ENCODE measurements at regions not wholly inside any gene's neighbourhood (a gene's known extent, or its start where the extent isn't known, plus 50 kb on each side); places are given as distances from the start of the nearest gene placed in this dataset.
A peak's percentile ranks its signal among the peaks of the same experiment; 100 is the strongest.
"Not testable (repeated sequence)": the region's sequence is repeated elsewhere in the genome, so short reads cannot be mapped to it uniquely, and the experiment has no call there.

- Histone ChIP-seq H3K27me3 (ENCODE audit: low read length) (no peaks in the 10 kb centered on the region), H3K36me3 (ENCODE audit: insufficient read depth, low read length) (no peaks in the 10 kb centered on the region), H3K27ac (ENCODE audit: low read length) (no peak overlapping the region), H3K9me3 (ENCODE audit: low read length) (no peaks in the 10 kb centered on the region), H3K79me2 (ENCODE audit: low read length) (no peaks in the 10 kb centered on the region), H3K4me1 (ENCODE audit: low read length) (no peaks in the 10 kb centered on the region), H3K9ac (ENCODE audit: low read length) (no peak overlapping the region), H3K4me3 (ENCODE audit: low read length) (no peak overlapping the region), H2AFZ (ENCODE audit: low read length) (peak overlapping the region; percentile 75), H3K9me2 (replicated peaks; ENCODE audit: insufficient read depth, low read length) (no peaks in the 10 kb centered on the region), H4K20me1 (ENCODE audit: insufficient read depth, low read depth, low read length) (no peaks in the 10 kb centered on the region), H3K4me2 (ENCODE audit: low read depth, low read length, poor library complexity, severe bottlenecking) (no peak overlapping the region)
- DNase-seq = no peak
These were observed 1826.5 kb downstream of the SLITRK5 start for GRCh38 chr13:89497658-89498057.

- Histone ChIP-seq H3K4me3 (ENCODE audit: low read length) (no peak overlapping the region), H3K27ac (ENCODE audit: low read length) (no peak overlapping the region), H3K9me2 (replicated peaks; ENCODE audit: insufficient read depth, low read length) (no peaks in the 10 kb centered on the region), H3K79me2 (ENCODE audit: low read length) (no peaks in the 10 kb centered on the region), H3K27me3 (ENCODE audit: low read length) (no peaks in the 10 kb centered on the region), H3K4me2 (ENCODE audit: low read depth, low read length, poor library complexity, severe bottlenecking) (no peak overlapping the region), H3K36me3 (ENCODE audit: insufficient read depth, low read length) (no peaks in the 10 kb centered on the region), H2AFZ (ENCODE audit: low read length) (peak overlapping the region; percentile 81), H4K20me1 (ENCODE audit: insufficient read depth, low read depth, low read length) (no peaks in the 10 kb centered on the region), H3K9me3 (ENCODE audit: low read length) (no peaks in the 10 kb centered on the region), H3K4me1 (ENCODE audit: low read length) (no peaks in the 10 kb centered on the region), H3K9ac (ENCODE audit: low read length) (no peak overlapping the region)
- no peak for DNase-seq
These were observed 1831.1 kb downstream of the SLITRK5 start for GRCh38 chr13:89502286-89502685.

- Histone ChIP-seq H3K4me3 (ENCODE audit: low read length) (no peak overlapping the region), H3K9ac (ENCODE audit: low read length) (no peak overlapping the region), H3K27me3 (ENCODE audit: low read length) (no peaks in the 10 kb centered on the region), H3K4me1 (ENCODE audit: low read length) (peaks cover 38% of the 10 kb centered on the region), H3K9me3 (ENCODE audit: low read length) (peaks cover 7% of the 10 kb centered on the region; the same call in 1 of the 2 replicates), H2AFZ (ENCODE audit: low read length) (peak overlapping the region; percentile 92), H3K4me2 (ENCODE audit: low read depth, low read length, poor library complexity, severe bottlenecking) (peak overlapping the region; percentile 2), H3K79me2 (ENCODE audit: low read length) (no peaks in the 10 kb centered on the region), H3K9me2 (replicated peaks; ENCODE audit: insufficient read depth, low read length) (no peaks in the 10 kb centered on the region), H3K27ac (ENCODE audit: low read length) (no peak overlapping the region), H3K36me3 (ENCODE audit: insufficient read depth, low read length) (no peaks in the 10 kb centered on the region; the same call in 1 of the 2 replicates), H4K20me1 (ENCODE audit: insufficient read depth, low read depth, low read length) (no peaks in the 10 kb centered on the region)
- DNase-seq = no peak
These were observed 1832.8 kb upstream of the MIR17HG start for GRCh38 chr13:89514534-89515312.

- DNase-seq = no peak
- Histone ChIP-seq H3K9me2 (replicated peaks; ENCODE audit: insufficient read depth, low read length) (no peaks in the 10 kb centered on the region), H3K27me3 (ENCODE audit: low read length) (no peaks in the 10 kb centered on the region), H3K4me1 (ENCODE audit: low read length) (peaks cover 40% of the 10 kb centered on the region), H3K36me3 (ENCODE audit: insufficient read depth, low read length) (no peaks in the 10 kb centered on the region), H3K79me2 (ENCODE audit: low read length) (no peaks in the 10 kb centered on the region), H3K9me3 (ENCODE audit: low read length) (peaks cover 1% of the 10 kb centered on the region; the same call in 1 of the 2 replicates), H3K4me3 (ENCODE audit: low read length) (no peak overlapping the region), H4K20me1 (ENCODE audit: insufficient read depth, low read depth, low read length) (no peaks in the 10 kb centered on the region), H3K4me2 (ENCODE audit: low read depth, low read length, poor library complexity, severe bottlenecking) (no peak overlapping the region), H3K27ac (ENCODE audit: low read length) (no peak overlapping the region), H3K9ac (ENCODE audit: low read length) (no peak overlapping the region), H2AFZ (ENCODE audit: low read length) (no peak overlapping the region)
These were observed 1831.5 kb upstream of the MIR17HG start for GRCh38 chr13:89515948-89516347.

GRCh38 chr13:89518289-89519077 is 1829.0 kb upstream of the MIR17HG start:
- no peak overlapping the region for H3K4me3 ChIP-seq (ENCODE audit: low read length)
- no peaks in the 10 kb centered on the region for H3K9me3 ChIP-seq (ENCODE audit: low read length)
- peaks cover 31% of the 10 kb centered on the region for H3K4me1 ChIP-seq (ENCODE audit: low read length)
- no peaks in the 10 kb centered on the region for H4K20me1 ChIP-seq (ENCODE audit: insufficient read depth, low read depth, low read length)
- H3K79me2 ChIP-seq (ENCODE audit: low read length) = no peaks in the 10 kb centered on the region
- no peak overlapping the region for H3K9ac ChIP-seq (ENCODE audit: low read length)
- H3K27me3 ChIP-seq (ENCODE audit: low read length) = no peaks in the 10 kb centered on the region
- H3K9me2 ChIP-seq (replicated peaks; ENCODE audit: insufficient read depth, low read length) = no peaks in the 10 kb centered on the region
- H3K27ac ChIP-seq (ENCODE audit: low read length) = no peak overlapping the region
- peak overlapping the region; percentile 76 for H2AFZ ChIP-seq (ENCODE audit: low read length)
- H3K36me3 ChIP-seq (ENCODE audit: insufficient read depth, low read length) = no peaks in the 10 kb centered on the region
- no peak for DNase-seq
- H3K4me2 ChIP-seq (ENCODE audit: low read depth, low read length, poor library complexity, severe bottlenecking) = no peak overlapping the region

GRCh38 chr13:89520468-89520867 is 1827.0 kb upstream of the MIR17HG start:
- no peaks in the 10 kb centered on the region for H3K79me2 ChIP-seq (ENCODE audit: low read length)
- H3K4me3 ChIP-seq (ENCODE audit: low read length) = no peak overlapping the region
- H3K36me3 ChIP-seq (ENCODE audit: insufficient read depth, low read length) = no peaks in the 10 kb centered on the region
- peaks cover 13% of the 10 kb centered on the region for H3K4me1 ChIP-seq (ENCODE audit: low read length)
- H2AFZ ChIP-seq (ENCODE audit: low read length) = 0 out of 2 replicates have a peak overlapping the region, but pooled peaks have one; percentile 13
- no peaks in the 10 kb centered on the region for H4K20me1 ChIP-seq (ENCODE audit: insufficient read depth, low read depth, low read length)
- no peaks in the 10 kb centered on the region for H3K9me3 ChIP-seq (ENCODE audit: low read length)
- H3K9ac ChIP-seq (ENCODE audit: low read length) = no peak overlapping the region
- H3K9me2 ChIP-seq (replicated peaks; ENCODE audit: insufficient read depth, low read length) = no peaks in the 10 kb centered on the region
- H3K27ac ChIP-seq (ENCODE audit: low read length) = no peak overlapping the region
- H3K27me3 ChIP-seq (ENCODE audit: low read length) = no peaks in the 10 kb centered on the region
- H3K4me2 ChIP-seq (ENCODE audit: low read depth, low read length, poor library complexity, severe bottlenecking) = no peak overlapping the region
- no peak for DNase-seq

- not testable (repeated sequence) for H2AFZ ChIP-seq (ENCODE audit: low read length); H3K27ac ChIP-seq (ENCODE audit: low read length); H3K4me3 ChIP-seq (ENCODE audit: low read length); H3K36me3 ChIP-seq (ENCODE audit: insufficient read depth, low read length); H3K9me3 ChIP-seq (ENCODE audit: low read length); H3K9ac ChIP-seq (ENCODE audit: low read length); H3K4me2 ChIP-seq (ENCODE audit: low read depth, low read length, poor library complexity, severe bottlenecking); H4K20me1 ChIP-seq (ENCODE audit: insufficient read depth, low read depth, low read length); H3K27me3 ChIP-seq (ENCODE audit: low read length); H3K79me2 ChIP-seq (ENCODE audit: low read length); DNase-seq; H3K9me2 ChIP-seq (replicated peaks; ENCODE audit: insufficient read depth, low read length)
- H3K4me1 ChIP-seq (ENCODE audit: low read length) = peaks cover 13% of the 10 kb centered on the region
These were observed 1825.8 kb upstream of the MIR17HG start for GRCh38 chr13:89521672-89522071.
